KBM-7 (cell line): ENCODE measurements at regions not wholly inside any gene's neighbourhood (a gene's known extent, or its start where the extent isn't known, plus 50 kb on each side); places are given as distances from the start of the nearest gene placed in this dataset.

Experiments used
- DNase-seq: peaks from one replicate; pipeline ENCODE4 v3.0.0-alpha.2; 2015
- in situ Hi-C: fragments of 300-500 bp; cut with MboI; formaldehyde crosslinking; loops from 2 replicates; pipeline ENCODE4 v1.14.3; 2020; ENCODE audit warnings: low sequenced_read_pairs, low pct_unique_long_range_greater_than_20kb, mixed read lengths

- DNase-seq, result no peak
Observed at GRCh38 chr13:91169321-91170050, 178.0 kb upstream of the MIR17HG start.

DNA sequence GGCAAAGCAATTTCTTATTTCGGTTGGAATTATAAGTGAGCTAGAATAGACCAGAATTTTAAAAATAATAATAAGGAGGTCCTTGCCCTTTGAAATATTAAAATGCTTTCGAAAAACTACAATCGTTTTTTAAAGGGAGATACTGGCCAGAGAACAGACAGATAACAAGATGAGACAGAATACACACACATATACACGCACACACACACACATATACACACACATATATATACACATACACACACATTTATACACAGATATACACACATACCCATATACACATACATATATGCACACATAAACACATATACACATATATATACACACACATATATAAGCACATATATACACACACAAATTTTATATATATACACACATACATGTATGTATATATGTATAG lies 175.3 kb upstream of the MIR17HG start:
- in situ Hi-C loops, result no loop called here
- DNase-seq, result no peak

More at GRCh38 chr13:91169321-91170050, 178.0 kb upstream of the MIR17HG start:
- in situ Hi-C loops, result no loop called here

GRCh38 chr13:91174886-91175501 lies 172.5 kb upstream of the MIR17HG start:
- in situ Hi-C loops, result no loop called here
- no peak for DNase-seq

DNA sequence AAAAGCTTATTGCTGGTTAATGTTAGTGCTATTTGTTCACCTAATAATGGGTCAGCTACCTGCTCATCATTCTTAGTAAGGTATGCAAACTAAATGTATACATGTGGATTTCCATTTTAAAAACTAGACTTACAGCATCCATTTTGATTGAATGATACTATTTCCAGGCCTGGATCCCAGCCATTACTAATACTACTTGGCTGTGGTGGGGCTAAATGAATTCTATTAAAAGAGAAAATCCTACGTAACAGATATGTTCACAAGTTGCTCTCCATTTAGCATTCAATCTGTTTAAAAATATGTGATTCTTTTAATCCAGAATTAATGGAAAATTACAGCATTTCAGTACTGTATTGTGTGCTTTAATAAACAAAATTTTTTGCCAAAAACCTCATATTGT lies 169.4 kb upstream of the MIR17HG start:
- no peak for DNase-seq
- in situ Hi-C loops, result no loop called here

GRCh38 chr13:91181892-91182291 lies 165.6 kb upstream of the MIR17HG start:
- in situ Hi-C loops, result no loop called here

GRCh38 chr13:91184244-91184926 lies 163.1 kb upstream of the MIR17HG start:
- in situ Hi-C loops, result no loop called here
- DNase-seq, result no peak

More at GRCh38 chr13:91181892-91182291, 165.6 kb upstream of the MIR17HG start:
- DNase-seq, result no peak

DNA sequence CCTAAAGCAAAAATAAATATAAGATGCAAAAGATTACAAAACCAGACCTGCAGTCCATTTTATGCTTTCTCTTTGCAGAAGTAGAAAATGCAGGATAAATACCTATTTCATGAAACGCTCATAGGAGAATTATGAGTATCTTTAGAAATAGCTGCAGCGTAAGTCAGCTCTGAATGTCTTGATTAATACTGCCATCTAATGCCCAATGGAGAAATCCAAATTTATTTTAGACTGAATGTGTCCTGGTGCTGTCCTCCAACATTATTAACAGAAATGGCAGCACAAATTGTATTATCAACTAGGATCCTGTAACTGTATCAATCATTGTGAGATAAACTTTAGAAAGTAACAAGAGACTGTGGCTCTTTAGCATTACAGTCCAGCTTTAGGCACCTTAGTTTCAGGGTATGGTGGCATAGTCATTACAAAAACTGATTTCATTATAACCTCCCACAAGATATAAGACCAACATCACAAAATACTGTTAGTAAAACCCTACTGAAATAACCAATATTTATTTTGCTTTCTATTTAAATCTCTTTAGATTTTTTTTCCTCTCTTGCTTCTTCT lies 162.1 kb upstream of the MIR17HG start:
- in situ Hi-C loops, result no loop called here
- peak; percentile 44 for DNase-seq

DNA sequence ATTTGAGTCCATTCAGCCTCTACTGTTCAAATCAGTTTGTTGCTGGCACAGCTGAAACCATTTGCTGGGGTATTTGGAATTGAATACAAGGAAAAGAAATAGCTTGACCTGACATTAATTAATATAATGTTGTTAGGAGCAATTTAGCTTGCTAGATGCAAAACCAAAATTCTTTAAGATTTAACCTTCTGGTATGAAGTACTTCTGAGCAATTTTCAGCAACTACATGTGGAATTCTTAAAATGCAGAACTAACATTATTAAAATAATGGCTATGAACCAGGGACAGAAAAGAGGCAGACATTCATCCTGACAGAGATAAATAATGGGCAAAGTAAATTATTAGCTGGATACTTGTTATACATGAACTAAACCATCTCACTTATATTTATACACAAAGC lies 160.0 kb upstream of the MIR17HG start:
- in situ Hi-C loops, result no loop called here
- no peak for DNase-seq

DNA sequence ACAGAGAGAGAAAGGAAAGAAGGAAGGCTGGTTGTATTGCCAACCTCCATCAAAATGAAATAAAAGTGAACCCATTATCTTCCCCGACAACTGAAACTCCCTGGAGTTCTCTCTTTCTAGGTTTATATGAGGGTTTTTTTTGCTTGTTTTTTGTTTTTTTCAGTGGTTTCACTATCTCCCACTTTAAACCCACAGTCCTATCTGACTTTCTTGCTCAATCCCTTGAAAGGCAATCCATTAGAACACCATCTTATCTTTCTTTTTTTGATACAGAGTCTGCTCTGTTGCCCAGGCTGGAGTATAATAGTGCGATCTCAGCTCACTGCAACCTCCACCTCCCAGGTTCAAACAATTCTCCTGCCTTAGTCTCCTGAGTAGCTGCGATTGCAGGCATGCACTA lies 158.0 kb upstream of the MIR17HG start:
- no peak for DNase-seq
- in situ Hi-C loops, result no loop called here

GRCh38 chr13:91193358-91193757 lies 154.1 kb upstream of the MIR17HG start:
- in situ Hi-C loops, result no loop called here
- no peak for DNase-seq

- DNase-seq, result no peak
- in situ Hi-C loops, result no loop called here
Observed at GRCh38 chr13:91195789-91196188, 151.7 kb upstream of the MIR17HG start.

DNA sequence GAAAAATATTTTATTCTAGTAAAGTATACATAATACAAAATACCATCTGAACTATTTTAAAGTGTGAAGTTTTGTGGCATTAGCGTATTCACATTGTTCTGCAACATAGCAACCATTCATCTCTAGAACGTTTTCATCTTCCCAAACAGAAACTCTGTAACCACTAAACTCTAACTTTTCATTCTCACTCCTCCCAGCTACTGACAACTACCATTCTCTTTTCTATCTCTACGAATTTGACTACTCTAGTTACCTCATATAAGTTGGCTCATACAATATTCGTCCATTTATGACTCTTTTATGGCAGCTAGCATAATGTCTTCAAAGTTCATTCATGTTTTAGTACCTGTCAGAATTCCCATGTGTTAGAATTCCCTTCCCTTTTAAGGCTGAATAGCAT lies 150.5 kb upstream of the MIR17HG start:
- DNase-seq, result no peak
- in situ Hi-C loops, result no loop called here

DNA sequence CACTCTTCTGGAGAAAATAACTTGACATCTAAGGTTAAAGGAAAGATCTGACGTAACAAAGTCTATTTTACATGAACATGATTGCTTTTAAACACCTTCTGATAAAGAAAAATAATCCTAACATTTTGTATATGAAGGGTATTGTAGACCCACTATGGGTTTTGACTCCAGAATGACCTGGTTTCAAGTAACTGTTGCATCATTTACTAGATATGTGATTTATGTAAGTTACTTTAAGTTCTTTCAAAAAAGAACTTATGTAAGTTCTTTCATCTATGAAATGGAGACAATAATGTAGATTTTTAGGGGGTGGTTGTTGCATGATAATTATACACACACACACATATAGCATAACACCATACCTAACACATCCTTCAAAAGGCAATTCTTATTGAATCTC lies 147.6 kb upstream of the MIR17HG start:
- DNase-seq, result no peak
- in situ Hi-C loops, result no loop called here

DNA sequence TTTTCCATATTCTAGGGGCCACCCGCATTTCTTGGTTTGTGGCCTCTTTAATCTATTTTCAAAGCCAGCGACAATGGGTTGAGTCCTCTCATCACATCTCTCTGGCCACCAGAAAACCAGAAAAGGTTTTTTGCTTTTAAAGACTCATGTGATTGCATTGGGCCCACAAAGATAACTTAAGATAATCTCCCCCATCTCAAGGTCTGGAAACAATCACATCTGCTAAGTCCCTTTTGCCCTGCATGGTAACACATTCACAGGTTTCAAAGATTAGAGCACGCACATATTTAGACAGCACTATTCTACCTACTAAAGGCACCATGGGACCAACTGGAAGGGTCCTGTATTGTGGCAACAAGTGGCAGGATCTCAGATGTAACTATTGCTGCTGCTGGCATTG lies 147.0 kb upstream of the MIR17HG start:
- in situ Hi-C loops, result no loop called here
- DNase-seq, result no peak

GRCh38 chr13:91203430-91203829 lies 144.1 kb upstream of the MIR17HG start:
- DNase-seq, result no peak
- in situ Hi-C loops, result no loop called here

GRCh38 chr13:91207261-91207660 lies 140.2 kb upstream of the MIR17HG start:
- no peak for DNase-seq
- in situ Hi-C loops, result no loop called here

DNA sequence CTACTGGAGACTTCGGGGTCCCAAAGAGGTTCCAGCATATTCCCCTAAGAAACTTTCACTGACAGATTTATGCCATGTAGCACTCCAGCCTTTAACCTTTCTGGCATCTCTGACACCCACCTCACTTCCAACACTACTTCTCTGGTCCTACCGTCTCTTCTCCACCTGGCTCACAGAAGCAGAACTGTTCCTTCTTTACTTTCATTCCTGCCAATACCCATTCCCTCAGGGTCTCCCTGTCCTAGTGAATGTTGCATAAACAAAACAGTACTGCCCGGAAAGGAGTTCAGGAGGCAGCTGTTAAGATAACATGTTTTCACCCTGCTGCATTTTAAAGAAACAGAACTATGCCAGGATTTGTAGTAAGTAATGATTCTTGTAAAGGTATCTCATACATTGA lies 136.0 kb upstream of the MIR17HG start:
- in situ Hi-C loops, result no loop called here
- no peak for DNase-seq

DNA sequence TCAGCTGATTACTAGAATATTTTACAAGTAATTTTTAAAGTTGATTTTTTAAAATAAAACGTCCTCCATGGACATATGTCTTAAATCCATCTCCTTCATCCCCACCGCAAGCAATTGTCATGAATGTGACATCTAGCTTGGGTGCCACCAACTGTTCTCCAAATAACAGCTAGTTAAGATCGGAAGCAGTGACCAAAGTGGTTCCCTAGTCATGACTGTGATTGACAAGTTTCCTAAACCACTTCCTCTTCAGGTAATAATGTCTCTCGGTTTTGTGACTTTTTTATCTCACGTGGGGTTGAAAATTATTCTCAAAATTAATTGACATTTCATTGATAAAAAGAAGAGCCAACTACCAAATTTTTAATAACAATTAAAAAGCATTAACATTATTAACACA lies 135.3 kb upstream of the MIR17HG start:
- in situ Hi-C loops, result no loop called here

DNA sequence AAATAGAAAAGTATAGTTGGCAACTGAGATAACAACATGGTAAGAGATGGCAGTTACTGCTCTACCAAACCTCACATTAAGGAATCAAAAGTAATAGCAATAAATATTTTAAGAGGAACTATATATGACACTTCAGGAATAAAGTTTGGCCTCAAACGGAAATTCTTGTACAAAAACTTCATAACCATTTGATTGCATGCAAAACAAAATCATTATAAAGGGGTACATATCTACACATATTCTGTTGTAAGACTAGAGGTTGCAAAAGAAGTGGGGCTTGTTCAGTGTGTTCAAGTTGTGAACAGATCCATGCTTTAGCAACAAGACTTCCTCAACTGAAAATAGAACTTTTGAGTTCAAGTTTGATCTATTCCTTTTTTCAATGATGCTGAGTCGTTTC lies 133.5 kb upstream of the MIR17HG start:
- in situ Hi-C loops, result no loop called here
- DNase-seq, result no peak

More for the DNA sequence above, 135.3 kb upstream of the MIR17HG start:
- peak; percentile 39 for DNase-seq
